Fibroblast of skin of right quadriceps (primary cell): ENCODE measurements at regions not wholly inside any gene's neighbourhood (a gene's known extent, or its start where the extent isn't known, plus 50 kb on each side); places are given as distances from the start of the nearest gene placed in this dataset.
A peak's percentile ranks its signal among the peaks of the same experiment; 100 is the strongest.

Experiments
- DNase-seq: peaks from one replicate; pipeline ENCODE4 v3.0.0-alpha.2; 2013

- peak; percentile 11 for DNase-seq
These were observed 120.3 kb upstream of the ADAMTS18 start for GRCh38 chr16:77555126-77555525.

GRCh38 chr16:77555791-77556190, 121.0 kb upstream of the ADAMTS18 start:
- no peak for DNase-seq

- peak; percentile 46 for DNase-seq
These were observed 121.5 kb upstream of the ADAMTS18 start for GRCh38 chr16:77556201-77556873.

- DNase-seq: no peak
These were observed 122.6 kb upstream of the ADAMTS18 start for GRCh38 chr16:77557385-77557784.

- DNase-seq: no peak
These were observed 124.0 kb upstream of the ADAMTS18 start for GRCh38 chr16:77558786-77559185.

- DNase-seq: no peak
These were observed 127.7 kb upstream of the ADAMTS18 start for GRCh38 chr16:77562497-77562896.

- DNase-seq: peak; percentile 42
These were observed 130.1 kb upstream of the ADAMTS18 start for GRCh38 chr16:77564791-77565390.

GRCh38 chr16:77569406-77569805, 134.6 kb upstream of the ADAMTS18 start:
- DNase-seq: no peak

GRCh38 chr16:77570574-77570973, 135.7 kb upstream of the ADAMTS18 start:
- no peak for DNase-seq

GRCh38 chr16:77571115-77571862, 136.5 kb upstream of the ADAMTS18 start:
- DNase-seq: no peak

- DNase-seq: no peak
These were observed 140.2 kb upstream of the ADAMTS18 start for GRCh38 chr16:77574867-77575624.

- peak; percentile 48 for DNase-seq
These were observed 142.9 kb upstream of the NUDT7 start for GRCh38 chr16:77579351-77579891.

- peak; percentile 52 for DNase-seq
These were observed 140.6 kb upstream of the NUDT7 start for GRCh38 chr16:77581706-77582105.

- peak; percentile 61 for DNase-seq
These were observed 138.0 kb upstream of the NUDT7 start for GRCh38 chr16:77584205-77584859.

- DNase-seq: peak; percentile 59
These were observed 136.7 kb upstream of the NUDT7 start for GRCh38 chr16:77585379-77586251.

- no peak for DNase-seq
These were observed 133.9 kb upstream of the NUDT7 start for GRCh38 chr16:77588389-77588788.

- peak; percentile 36 for DNase-seq
These were observed 133.1 kb upstream of the NUDT7 start for GRCh38 chr16:77589071-77589765.

GRCh38 chr16:77590707-77591106, 131.6 kb upstream of the NUDT7 start:
- no peak for DNase-seq

GRCh38 chr16:77591347-77591746, 131.0 kb upstream of the NUDT7 start:
- no peak for DNase-seq

- DNase-seq: no peak
These were observed 130.3 kb upstream of the NUDT7 start for GRCh38 chr16:77592021-77592420.

GRCh38 chr16:77594057-77594456, 128.3 kb upstream of the NUDT7 start:
- DNase-seq: no peak
